ENCODE measurements at regions not wholly inside any gene's neighbourhood (a gene's known extent, or its start where the extent isn't known, plus 50 kb on each side); places are given as distances from the start of the nearest gene placed in this dataset.

DNA sequence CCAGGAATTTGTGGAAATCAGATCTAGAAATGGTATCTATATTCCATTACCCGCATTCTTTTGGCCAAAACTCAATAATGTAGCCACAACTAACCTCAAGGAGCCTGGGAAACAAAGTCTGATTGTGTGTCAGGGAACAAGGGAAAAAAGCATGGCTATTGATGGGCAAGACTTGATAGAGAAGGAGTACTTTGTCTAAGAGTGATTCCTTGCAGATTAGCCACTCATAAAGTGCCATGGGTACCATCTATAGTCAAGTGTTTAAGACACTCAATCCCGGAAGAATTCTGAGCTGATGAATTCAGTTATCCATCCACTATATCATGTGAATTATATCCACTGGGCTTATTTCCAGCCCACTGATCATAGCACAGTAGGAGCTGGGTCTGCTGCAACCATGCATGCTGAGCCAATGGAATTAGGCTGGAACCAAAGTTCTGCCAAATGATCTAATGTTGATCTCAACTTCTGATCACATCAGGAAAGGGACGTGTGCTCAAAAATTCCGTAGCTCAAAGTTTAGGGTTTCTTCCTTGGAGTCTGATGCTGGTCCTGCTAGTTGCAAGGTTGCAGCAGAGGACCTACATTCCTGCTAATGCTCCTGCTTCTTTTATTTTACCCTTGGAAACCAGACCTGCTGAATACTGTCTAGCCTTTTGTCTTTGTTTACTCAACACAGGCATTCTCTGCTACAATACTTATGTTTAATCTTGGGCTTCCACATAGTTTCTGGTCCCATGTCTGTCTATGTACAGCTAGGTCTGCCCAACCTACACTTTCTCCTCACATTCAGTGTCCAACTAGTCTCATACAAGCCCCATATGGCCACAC lies 629.7 kb downstream of the IRS1 start:
- TF ChIP-seq POLR2AphosphoS5 (IDR thresholded peaks at IDR 0.05; ENCODE audit: low read depth): no peak
- TF ChIP-seq, protein P1, sequence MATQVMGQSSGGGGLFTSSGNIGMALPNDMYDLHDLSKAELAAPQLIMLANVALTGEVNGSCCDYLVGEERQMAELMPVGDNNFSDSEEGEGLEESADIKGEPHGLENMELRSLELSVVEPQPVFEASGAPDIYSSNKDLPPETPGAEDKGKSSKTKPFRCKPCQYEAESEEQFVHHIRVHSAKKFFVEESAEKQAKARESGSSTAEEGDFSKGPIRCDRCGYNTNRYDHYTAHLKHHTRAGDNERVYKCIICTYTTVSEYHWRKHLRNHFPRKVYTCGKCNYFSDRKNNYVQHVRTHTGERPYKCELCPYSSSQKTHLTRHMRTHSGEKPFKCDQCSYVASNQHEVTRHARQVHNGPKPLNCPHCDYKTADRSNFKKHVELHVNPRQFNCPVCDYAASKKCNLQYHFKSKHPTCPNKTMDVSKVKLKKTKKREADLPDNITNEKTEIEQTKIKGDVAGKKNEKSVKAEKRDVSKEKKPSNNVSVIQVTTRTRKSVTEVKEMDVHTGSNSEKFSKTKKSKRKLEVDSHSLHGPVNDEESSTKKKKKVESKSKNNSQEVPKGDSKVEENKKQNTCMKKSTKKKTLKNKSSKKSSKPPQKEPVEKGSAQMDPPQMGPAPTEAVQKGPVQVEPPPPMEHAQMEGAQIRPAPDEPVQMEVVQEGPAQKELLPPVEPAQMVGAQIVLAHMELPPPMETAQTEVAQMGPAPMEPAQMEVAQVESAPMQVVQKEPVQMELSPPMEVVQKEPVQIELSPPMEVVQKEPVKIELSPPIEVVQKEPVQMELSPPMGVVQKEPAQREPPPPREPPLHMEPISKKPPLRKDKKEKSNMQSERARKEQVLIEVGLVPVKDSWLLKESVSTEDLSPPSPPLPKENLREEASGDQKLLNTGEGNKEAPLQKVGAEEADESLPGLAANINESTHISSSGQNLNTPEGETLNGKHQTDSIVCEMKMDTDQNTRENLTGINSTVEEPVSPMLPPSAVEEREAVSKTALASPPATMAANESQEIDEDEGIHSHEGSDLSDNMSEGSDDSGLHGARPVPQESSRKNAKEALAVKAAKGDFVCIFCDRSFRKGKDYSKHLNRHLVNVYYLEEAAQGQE (IDR thresholded peaks at IDR 0.05; ENCODE audit: insufficient replicate concordance, low read depth): no peak
- TF ChIP-seq, protein P2, sequence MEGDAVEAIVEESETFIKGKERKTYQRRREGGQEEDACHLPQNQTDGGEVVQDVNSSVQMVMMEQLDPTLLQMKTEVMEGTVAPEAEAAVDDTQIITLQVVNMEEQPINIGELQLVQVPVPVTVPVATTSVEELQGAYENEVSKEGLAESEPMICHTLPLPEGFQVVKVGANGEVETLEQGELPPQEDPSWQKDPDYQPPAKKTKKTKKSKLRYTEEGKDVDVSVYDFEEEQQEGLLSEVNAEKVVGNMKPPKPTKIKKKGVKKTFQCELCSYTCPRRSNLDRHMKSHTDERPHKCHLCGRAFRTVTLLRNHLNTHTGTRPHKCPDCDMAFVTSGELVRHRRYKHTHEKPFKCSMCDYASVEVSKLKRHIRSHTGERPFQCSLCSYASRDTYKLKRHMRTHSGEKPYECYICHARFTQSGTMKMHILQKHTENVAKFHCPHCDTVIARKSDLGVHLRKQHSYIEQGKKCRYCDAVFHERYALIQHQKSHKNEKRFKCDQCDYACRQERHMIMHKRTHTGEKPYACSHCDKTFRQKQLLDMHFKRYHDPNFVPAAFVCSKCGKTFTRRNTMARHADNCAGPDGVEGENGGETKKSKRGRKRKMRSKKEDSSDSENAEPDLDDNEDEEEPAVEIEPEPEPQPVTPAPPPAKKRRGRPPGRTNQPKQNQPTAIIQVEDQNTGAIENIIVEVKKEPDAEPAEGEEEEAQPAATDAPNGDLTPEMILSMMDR (IDR thresholded peaks at IDR 0.05; ENCODE audit: insufficient read depth, low read length): no peak
